SU-DHL-6 (cell line): ENCODE measurements at regions not wholly inside any gene's neighbourhood (a gene's known extent, or its start where the extent isn't known, plus 50 kb on each side); places are given as distances from the start of the nearest gene placed in this dataset.

ENCODE experiments used
- H2AFZ ChIP-seq: fragments of 200-600 bp; sonication (generic); 2 replicates; pipeline ENCODE4 v1.6.1; 2014; ENCODE audit warnings: low read depth, mild to moderate bottlenecking, moderate library complexity, mixed read lengths, antibody characterized with exemption, low read length; ENCODE audit not compliant: severe bottlenecking
- H3F3A ChIP-seq: fragments of 200-600 bp; shearing (Covaris generic); 2 replicates; pipeline ENCODE4 v1.6.0; 2016; ENCODE audit warnings: antibody characterized with exemption, mild to moderate bottlenecking; ENCODE audit not compliant: insufficient read depth
- H3K27ac ChIP-seq: fragments of 200-600 bp; sonication (generic); 2 replicates; pipeline ENCODE4 v1.5.1; 2016; ENCODE audit warnings: low read depth, mild to moderate bottlenecking, low read length, moderate library complexity, mixed read lengths
- H3K27me3 ChIP-seq: fragments of 200-600 bp; sonication (generic), shearing (Covaris generic); 2 replicates; pipeline ENCODE4 v1.6.0; 2014; ENCODE audit warnings: mild to moderate bottlenecking, low read length
- H3K36me3 ChIP-seq: fragments of 200-600 bp; sonication (generic); 2 replicates; pipeline ENCODE4 v1.6.1; 2014; ENCODE audit warnings: mild to moderate bottlenecking, low read length, mixed read lengths
- H3K4me2 ChIP-seq: fragments of 300-600, 200-600 bp; shearing (Covaris generic), sonication (generic); 2 replicates; pipeline ENCODE4 v1.6.0; 2014; ENCODE audit warnings: low read length, low read depth, mild to moderate bottlenecking; ENCODE audit not compliant: poor library complexity, severe bottlenecking
- H3K4me3 ChIP-seq: fragments of 200-600 bp; sonication (generic); 2 replicates; pipeline ENCODE4 v1.5.1; 2014; ENCODE audit warnings: antibody characterized with exemption, low read length, mild to moderate bottlenecking, mixed read lengths; ENCODE audit not compliant: insufficient read depth, poor library complexity, severe bottlenecking
- H3K79me2 ChIP-seq: fragments of 200-600 bp; sonication (generic); 2 replicates; pipeline ENCODE4 v1.6.1; 2014; ENCODE audit warnings: mild to moderate bottlenecking, low read length, moderate library complexity; ENCODE audit not compliant: insufficient read depth
- H3K9ac ChIP-seq: fragments of 200-600 bp; sonication (generic); 2 replicates; pipeline ENCODE4 v1.7.0; 2014; ENCODE audit warnings: mild to moderate bottlenecking, low read length
- H3K9me2 ChIP-seq: fragments of 200-600 bp; sonication (generic); replicated peaks from 2 replicates; pipeline ENCODE4 v1.6.1; 2014; ENCODE audit warnings: low read length; ENCODE audit not compliant: insufficient read depth
- H3K9me3 ChIP-seq: fragments of 200-600 bp; sonication (generic); 2 replicates; pipeline ENCODE4 v1.6.1; 2014; ENCODE audit warnings: low read length, mixed read lengths; ENCODE audit not compliant: insufficient read depth
- H4K20me1 ChIP-seq: fragments of 200-600 bp; sonication (generic); 2 replicates; pipeline ENCODE4 v1.6.1; 2014; ENCODE audit warnings: low read depth, mild to moderate bottlenecking, antibody characterized with exemption, low read length, moderate library complexity, mixed read lengths
- EZH2phosphoT487 ChIP-seq: fragments of 200-600 bp; sonication (generic), shearing (Covaris generic); conservative IDR thresholded peaks from 2 replicates; pipeline ENCODE4 v1.6.1; 2018; ENCODE audit warnings: mild to moderate bottlenecking, antibody characterized with exemption, low read length, moderate library complexity, mixed read lengths
- TF ChIP-seq, protein P1 (sequence below): fragments of 200-600 bp; sonication (generic); IDR thresholded peaks from one replicate; pipeline ENCODE4 v1.5.1; 2017; ENCODE audit warnings: antibody characterized with exemption, mild to moderate bottlenecking, low read length, moderate library complexity; ENCODE audit not compliant: insufficient read depth, poor library complexity, severe bottlenecking

DNA sequence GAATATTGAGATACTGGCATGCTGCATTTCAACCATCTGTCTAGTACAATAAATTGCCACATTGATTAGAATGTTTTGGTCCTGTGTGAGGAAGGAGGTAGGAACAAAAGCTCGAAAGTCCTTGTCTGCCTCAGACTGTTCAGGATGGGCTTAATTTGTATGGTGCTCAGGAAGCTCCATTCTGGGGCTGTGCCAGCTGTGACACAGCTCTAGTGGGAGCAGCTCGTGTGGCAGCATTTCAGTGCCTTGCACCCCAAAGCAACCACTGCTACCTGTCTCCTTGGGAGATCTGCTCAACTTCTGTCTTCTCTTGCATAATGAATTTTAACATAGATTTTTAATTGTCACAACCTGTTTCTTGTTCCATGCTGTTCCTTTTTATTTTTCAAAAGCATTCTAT lies 144.4 kb upstream of the THUMPD2 start:
- Histone ChIP-seq H3F3A (no peaks in the 10 kb centered on the region), H3K9me2 (no peaks in the 10 kb centered on the region), H3K79me2 (no peaks in the 10 kb centered on the region), H3K4me3 (no peak overlapping the region), H3K36me3 (no peaks in the 10 kb centered on the region), H4K20me1 (no peaks in the 10 kb centered on the region), H3K9me3 (no peaks in the 10 kb centered on the region), H3K27ac (no peak overlapping the region), H3K9ac (no peak overlapping the region), H2AFZ (no peak overlapping the region), H3K4me2 (no peak overlapping the region), H3K27me3 (no peaks in the 10 kb centered on the region)
- no peak for TF ChIP-seq EZH2phosphoT487
- TF ChIP-seq, protein P1, sequence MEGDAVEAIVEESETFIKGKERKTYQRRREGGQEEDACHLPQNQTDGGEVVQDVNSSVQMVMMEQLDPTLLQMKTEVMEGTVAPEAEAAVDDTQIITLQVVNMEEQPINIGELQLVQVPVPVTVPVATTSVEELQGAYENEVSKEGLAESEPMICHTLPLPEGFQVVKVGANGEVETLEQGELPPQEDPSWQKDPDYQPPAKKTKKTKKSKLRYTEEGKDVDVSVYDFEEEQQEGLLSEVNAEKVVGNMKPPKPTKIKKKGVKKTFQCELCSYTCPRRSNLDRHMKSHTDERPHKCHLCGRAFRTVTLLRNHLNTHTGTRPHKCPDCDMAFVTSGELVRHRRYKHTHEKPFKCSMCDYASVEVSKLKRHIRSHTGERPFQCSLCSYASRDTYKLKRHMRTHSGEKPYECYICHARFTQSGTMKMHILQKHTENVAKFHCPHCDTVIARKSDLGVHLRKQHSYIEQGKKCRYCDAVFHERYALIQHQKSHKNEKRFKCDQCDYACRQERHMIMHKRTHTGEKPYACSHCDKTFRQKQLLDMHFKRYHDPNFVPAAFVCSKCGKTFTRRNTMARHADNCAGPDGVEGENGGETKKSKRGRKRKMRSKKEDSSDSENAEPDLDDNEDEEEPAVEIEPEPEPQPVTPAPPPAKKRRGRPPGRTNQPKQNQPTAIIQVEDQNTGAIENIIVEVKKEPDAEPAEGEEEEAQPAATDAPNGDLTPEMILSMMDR, result no peak

DNA sequence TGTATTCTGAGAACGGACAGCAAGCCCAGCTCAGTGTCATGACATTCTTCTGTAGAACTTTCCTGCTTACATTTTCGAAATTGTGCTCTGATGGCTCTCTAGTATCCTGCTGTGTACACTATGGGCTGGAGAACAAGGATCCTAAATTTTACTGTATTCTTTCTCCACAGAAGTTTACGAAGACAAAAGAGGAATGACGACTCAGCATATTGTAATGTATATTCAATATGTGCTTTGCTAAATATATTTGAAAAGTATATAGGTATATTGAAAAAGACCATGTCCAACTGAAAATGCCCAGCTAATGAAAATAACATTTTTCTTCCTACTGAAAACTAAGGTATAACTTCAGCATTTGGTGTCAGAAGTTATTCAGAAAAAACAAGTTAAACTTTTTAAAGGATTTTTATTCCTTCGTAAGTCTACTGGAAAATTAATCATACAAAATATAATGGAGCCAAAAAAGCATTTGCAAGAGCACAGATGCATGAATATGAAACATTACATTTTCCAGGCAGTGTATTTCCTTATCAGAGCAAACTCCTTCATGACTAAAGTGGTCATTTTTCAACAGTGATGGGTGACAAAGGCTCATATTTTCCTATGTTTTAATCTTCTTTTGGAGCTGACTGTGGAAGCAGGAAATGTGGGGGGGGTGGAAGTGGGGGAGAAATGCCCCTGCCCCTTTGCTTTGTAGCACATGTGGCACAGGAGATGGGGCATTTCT lies 143.8 kb upstream of the THUMPD2 start:
- H3K27ac ChIP-seq, result no peak overlapping the region
- no peak overlapping the region for H3K4me2 ChIP-seq
- H3K9me3 ChIP-seq, result no peaks in the 10 kb centered on the region
- H3K79me2 ChIP-seq, result no peaks in the 10 kb centered on the region
- TF ChIP-seq EZH2phosphoT487, result no peak
- TF ChIP-seq, protein P1, result no peak
- no peak overlapping the region for H2AFZ ChIP-seq
- H3K9ac ChIP-seq, result no peak overlapping the region
- H3K4me3 ChIP-seq, result no peak overlapping the region
- no peaks in the 10 kb centered on the region for H4K20me1 ChIP-seq
- no peaks in the 10 kb centered on the region for H3K27me3 ChIP-seq
- no peaks in the 10 kb centered on the region for H3F3A ChIP-seq
- H3K9me2 ChIP-seq, result no peaks in the 10 kb centered on the region
- no peaks in the 10 kb centered on the region for H3K36me3 ChIP-seq

DNA sequence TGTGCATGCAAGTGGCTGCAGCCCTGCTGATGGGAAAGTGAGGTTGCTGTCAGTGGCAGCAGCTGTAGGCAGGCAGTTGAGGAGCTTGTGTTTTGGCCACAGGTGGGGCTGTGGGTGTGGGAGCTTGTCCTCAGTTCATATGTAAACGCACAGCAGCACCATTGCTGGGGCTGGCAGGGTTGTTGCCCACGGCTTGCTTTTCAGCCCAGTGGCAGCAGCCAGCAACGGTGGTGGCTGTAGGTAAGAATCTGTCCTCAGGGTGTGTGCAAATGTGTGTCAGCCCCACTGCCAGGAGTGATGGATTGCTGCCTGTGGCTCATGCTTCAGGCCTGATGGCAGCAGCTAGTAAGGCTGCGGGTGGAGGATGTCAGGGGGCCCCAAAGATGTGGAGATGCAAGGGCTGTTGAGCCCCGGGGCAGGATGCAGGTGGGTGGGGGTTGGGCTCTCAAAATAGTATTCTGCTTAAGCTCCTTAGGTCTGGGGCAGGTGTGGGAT lies 141.3 kb upstream of the THUMPD2 start:
- TF ChIP-seq, protein P1, result no peak
- no peak for TF ChIP-seq EZH2phosphoT487
- no peak overlapping the region for H3K4me2 ChIP-seq
- H3K9me3 ChIP-seq, result no peaks in the 10 kb centered on the region
- no peaks in the 10 kb centered on the region for H4K20me1 ChIP-seq
- no peak overlapping the region for H3K27ac ChIP-seq
- no peak overlapping the region for H2AFZ ChIP-seq
- H3K9ac ChIP-seq, result no peak overlapping the region
- H3K79me2 ChIP-seq, result no peaks in the 10 kb centered on the region
- H3K9me2 ChIP-seq, result no peaks in the 10 kb centered on the region
- H3F3A ChIP-seq, result no peaks in the 10 kb centered on the region
- no peaks in the 10 kb centered on the region for H3K36me3 ChIP-seq
- H3K4me3 ChIP-seq, result no peak overlapping the region
- no peaks in the 10 kb centered on the region for H3K27me3 ChIP-seq
